ENCODE measurements at regions not wholly inside any gene's neighbourhood (a gene's known extent, or its start where the extent isn't known, plus 50 kb on each side); places are given as distances from the start of the nearest gene placed in this dataset.

DNA sequence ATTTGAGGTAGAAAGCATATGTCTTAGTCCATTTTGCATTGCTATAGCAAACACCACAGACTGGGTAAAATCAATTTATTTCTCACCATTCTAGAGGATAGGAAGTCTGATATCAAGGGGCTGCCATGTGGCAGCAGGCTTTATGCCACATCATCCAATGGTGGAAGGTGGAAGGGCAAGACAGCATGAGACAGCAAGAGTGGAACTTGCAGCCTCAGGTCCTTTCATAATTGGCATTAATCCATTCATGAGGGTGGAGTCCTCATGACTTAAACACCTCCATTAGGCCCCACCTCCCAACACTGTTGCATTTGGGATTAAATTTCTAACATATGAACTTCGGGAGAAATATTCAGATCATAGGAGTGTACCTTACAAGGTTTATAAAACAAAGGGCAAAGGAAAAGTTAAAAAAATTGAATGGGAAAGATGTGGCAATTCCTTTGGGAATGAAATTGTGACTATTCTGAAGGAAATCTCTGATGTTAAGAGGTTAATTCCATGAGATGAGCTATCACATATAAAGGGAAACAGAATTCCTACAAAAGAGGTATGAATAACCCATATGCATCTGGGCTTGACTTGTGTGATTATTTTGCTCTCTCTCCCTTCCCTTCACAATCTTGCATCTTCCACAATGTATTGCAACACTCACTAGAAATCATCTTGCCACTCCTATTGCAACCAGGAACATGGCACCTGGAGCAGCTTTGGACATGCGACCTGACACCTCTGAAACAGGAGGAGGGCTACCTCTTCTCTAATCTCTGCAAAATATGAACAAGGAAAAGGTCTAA, 507.8 kb downstream of the EPHA4 start:
- no peak for DNase-seq (ENCODE audit: low read depth)

DNA sequence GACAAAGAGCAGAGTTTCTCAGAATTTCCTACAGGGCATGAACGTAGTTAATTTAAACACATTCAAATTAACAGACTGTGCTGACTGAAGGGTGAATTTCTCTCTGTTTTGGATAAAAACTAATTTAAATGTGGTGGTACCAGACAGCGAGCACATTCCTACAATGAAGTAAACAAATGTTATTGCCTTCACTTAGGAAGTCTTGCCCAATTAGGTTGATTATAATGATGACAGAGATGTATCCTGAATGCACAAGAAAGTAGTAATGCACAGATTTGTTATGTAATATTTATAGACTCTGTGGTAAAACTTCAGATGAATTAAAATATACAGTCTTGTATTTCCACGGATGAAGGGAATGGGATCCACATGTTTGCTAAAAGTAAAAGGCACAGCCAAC, 507.2 kb downstream of the EPHA4 start:
- DNase-seq (ENCODE audit: low read depth), result no peak

DNA sequence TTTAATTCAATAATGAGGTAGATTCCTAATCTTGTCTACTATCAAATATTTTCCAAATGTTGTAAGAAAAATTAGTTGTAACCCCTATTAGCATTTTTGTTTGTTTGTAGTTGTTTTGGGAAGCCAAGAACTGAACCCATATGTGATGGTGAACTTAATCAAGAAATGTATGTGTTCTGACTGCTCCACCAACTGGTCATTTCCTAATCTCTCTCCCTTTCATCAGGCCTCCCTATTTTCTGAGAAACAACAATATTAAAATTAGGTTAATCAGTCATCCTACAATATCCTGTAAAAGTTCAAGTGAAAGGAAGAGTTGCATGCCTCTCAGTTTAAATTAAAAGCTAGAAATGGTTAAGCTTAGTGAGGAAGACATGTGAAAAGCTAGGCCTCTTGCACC, 504.0 kb downstream of the EPHA4 start:
- no peak for DNase-seq (ENCODE audit: low read depth)

DNA sequence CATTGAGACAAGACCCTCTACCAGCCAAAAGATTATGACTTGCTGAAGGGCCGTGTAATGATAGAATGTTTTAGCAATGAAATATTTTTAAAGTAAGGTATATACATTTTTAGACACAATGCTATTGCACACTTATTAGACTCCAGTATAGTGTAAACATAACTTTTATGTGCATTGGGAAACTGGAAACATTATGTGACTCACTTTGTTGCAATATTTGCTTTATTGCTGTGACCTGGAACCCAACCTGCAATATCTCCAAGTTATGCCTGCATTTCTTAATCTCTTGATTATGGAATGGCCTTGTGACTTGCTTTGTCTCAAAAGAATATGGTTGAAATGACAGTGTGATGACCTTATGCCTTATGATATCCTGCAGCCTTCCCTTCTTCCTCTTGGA, 502.0 kb downstream of the EPHA4 start:
- no peak for DNase-seq (ENCODE audit: low read depth)

DNA sequence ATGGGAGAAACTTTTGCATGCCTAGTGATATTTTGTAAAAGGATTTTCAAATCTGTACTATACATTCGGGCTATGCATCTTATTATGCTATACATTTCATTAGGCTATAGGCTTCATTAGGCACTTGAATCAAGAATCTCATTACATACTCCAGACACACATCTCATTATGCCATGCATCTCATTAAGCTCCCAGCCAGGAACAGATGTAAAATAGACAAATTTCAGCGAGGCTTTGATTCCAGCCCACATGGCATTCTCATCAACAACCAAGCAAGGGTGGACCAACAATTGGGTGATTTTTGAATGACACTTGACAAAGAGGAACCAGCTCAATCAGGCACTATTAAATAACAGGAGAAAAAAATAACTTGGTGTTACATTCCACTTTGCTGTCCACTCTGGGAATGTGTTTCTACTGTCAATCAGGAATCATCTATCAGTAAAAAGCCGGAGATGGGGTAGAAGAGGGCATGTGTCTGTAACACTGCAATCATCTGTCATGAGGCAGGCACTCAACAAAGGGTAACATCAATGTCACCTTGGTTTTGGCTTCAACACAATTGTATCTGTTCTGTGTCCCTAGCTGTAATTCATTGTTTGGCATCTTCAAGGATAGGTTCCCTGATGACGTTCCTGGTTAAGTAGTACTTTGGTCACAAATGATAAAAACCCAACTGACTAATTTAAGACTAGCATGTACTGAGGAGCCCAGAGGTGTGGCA, 498.6 kb downstream of the EPHA4 start:
- DNase-seq (ENCODE audit: low read depth), result no peak

DNA sequence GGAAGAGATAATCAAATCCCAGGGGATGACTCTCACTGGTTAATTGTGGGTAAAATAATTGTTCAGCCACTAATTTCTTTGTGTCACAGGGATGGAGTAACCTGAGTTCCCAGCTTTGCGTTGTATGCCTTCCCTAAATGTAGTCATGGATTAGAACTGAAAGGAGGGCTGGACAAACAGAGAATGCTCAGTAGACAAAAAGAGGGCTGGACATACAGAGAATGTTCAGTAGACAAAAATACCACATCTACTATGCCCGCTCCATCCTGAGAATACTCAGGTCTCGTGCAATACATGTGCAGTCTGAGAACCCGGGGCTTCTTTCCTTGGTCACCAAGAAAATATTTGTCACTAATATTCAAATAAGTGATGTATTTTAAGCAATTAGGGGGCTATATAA, 497.9 kb downstream of the EPHA4 start:
- no peak for DNase-seq (ENCODE audit: low read depth)

DNA sequence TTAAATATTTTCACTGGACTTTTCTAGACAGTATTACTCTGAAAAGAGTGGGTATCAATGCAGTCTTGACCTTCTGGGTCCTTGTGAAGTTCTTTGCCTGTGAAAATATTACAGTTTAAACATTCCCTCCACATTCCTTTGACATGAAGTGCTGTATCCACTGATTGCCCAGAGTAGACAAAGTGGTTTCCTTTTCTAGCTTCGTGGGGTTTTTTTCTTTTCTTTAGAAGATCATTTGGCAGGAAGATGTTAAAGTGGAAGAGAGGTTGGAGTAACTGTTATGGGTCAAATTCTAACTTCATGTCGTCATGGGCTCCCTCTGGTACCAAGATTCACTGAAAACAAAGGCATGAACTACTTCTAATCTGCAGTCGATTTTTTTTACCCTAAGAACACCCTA, 496.9 kb downstream of the EPHA4 start:
- peak; percentile 60 for DNase-seq (ENCODE audit: low read depth)

DNA sequence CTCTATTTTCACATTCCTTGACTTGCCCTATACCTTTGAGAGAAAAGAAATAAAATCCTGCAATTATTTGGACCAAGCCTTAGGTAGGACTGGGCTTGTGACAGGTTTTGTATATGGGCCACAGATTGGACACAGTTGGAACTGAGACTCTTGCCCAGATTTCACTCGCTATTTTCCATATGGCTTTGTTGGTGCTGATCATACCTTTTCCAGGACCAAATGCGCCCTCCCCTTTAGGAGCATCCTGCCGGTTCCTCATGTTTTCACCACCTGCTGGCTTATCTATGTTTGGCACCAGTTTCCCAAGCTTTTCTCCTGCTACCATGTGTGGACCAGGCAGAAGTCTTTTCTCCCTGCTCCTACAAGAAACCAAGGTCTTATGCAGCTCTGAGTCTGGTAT, 494.9 kb downstream of the EPHA4 start:
- DNase-seq (ENCODE audit: low read depth), result no peak

DNA sequence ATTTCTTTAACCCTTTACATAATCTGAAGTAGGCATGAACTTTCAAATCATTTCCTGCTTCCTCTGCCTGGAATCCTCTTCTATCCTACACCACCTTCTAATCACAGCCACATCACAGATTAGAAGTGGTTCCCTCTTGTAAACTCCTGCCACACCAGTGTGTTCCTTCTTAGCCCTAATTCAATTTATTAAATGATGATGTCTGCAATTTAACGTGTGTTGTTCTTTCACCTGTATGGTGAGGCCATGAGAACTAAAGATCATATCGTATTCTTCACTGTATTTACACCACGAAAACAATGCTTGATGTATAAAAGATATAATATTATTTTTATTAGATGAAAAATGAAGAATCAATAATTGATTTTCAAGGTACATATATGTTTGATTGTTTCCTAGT, 494.3 kb downstream of the EPHA4 start:
- DNase-seq (ENCODE audit: low read depth), result no peak

DNA sequence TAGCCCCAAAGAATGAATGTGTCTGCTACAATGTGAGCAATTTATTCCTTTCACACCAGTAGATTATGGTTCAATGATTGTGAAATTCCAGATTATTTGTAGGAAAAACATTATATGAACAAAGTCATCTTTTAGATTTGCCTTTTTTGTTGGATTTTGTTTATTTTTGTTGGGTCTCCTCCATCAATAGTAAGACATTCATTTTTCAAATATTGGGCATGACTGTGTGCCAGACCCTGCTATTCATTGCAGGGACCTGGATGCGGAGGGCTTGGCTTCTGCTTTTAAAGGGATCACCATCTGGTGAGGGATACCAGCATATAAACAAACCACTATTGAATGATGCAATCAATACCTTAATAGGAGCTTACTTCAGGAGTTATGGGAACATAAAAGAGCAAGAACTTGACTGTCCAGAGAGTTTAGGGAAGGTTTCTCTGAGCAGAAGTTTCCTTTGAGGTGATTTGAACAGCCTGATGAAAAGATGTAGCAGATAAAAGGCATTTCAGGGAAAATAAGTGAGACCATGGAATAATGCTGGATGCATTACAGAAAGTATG, 486.7 kb downstream of the EPHA4 start:
- no peak for DNase-seq (ENCODE audit: low read depth)

DNA sequence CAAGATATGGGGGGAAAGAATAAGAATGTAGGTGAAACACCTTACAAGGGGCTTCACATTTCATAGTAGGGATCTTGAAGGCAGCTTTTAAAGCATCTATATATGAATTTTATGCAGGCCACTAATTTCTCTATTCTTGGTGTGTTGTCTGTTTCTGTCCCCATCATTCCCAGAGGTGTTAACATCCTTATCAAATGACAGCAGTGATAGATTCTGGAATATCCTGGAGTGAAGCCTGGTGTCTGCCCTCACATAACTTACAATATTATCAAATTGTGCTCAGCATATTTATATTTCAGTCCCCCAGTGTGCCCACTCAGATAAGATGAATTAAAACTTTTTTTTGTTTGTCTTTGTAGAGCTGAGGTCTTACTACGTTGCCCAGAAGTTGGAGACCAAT, 486.2 kb downstream of the EPHA4 start:
- DNase-seq (ENCODE audit: low read depth), result no peak

DNA sequence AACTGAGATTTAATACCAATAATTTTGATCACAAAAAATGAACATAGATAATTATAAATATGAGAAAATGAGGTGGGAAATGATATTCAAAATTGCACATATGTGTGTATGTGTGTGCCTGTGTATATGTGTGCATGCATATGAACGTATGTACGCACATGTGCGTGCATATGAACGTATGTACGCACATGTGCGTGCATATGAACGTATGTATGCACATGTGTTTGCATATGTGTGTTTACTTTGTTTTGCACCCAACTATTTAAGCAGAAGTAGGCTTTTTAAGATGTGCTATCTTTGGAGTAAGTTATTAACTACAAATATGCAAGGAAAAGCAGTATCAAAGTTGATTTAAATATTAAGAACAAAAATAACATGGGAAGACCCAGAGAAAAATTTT, 484.3 kb downstream of the EPHA4 start:
- DNase-seq (ENCODE audit: low read depth), result no peak

DNA sequence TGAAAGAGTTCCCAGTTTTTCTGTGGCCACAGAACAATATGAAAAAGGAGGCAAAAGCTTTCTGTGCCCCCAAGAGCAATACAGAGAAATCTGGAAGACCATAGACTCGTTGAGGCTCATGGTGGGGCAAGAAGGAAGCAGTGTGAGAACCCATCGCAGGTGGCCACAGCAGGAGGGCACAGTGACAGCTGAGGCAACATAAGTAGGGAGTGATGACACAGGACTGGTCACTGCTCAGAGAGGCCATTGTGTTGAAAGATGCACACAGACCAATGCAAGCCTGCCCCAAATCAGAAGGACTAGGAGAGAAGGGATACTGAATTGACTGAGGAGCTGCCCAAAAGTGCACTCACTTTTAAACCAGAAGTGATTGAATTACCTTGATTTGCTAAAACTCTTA, 483.6 kb downstream of the EPHA4 start:
- DNase-seq (ENCODE audit: low read depth), result no peak

DNA sequence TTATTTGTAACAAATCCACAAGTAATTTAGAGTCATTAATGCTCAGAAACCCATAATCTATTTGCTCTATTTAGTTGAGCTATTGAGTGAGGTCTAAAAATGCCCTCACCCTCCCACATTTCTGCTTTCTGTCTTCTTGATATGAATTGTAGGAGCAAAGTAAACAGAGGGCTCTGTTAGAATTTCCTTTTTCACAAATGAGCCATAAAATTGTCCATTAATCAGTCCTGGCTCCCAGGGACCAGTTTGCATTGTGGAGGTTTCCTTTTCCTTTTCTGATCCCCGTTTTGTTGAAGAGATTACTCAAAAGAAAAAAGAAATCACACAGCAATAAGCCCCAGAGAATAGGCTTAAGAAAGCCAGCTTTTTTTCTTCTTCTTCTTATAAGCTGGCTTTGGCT, 476.7 kb downstream of the EPHA4 start:
- DNase-seq (ENCODE audit: low read depth), result no peak

DNA sequence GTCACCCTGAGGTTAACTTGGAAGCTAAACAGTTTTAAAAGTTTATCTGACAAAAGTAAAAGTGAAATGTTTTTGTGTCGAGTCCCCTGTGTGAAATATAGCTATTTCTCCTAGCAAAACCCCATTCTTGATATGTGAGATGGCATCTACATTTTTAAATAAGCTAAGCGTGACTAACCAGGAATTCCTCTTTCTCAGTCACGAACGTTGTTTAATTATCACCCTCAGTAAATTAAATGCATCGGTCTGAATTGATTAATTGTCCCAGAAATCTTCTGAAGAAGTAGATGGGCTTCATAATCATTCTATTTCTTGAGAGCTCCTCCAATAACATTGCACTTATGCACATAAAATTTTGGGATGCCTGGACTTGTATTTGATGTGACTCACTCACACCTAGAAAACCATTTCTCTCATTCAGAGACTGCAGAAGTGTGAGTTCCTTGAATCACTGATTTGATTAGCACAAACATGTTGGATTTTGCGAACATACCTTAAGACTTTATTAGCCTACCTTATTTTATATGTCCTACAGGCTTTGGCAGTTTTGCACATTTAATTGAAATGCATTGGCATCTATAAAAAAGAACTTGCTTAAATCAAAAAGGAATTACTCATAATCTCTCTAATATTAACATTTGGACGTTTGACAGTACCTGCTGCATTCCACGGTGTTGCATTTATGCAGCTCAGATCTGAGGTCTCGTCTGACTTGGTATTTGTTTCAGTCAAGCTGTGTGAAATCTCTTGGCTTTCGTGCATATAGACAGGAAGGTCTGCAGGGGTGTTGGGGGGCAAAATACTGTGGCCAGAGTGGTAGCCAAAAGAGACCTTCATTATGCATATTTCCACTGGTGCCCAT, 475.2 kb downstream of the EPHA4 start:
- DNase-seq (ENCODE audit: low read depth), result peak; percentile 30

DNA sequence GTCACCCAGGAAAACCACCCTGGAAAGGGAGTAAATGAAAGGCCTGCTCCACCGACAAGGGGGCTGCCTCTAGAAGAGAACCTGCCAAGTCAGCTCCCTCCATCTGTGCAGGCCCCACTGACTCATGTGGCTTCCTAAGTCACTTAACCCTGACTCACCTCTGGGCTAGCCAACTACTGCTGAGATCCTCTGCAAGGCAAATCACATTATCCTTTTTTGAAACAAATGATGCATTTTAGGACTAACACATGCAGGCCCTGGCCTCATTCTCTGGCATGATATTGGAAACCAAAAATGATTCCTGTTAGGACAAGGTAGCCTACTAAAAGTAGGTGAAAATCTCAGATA, 474.6 kb downstream of the EPHA4 start:
- peak; percentile 73 for DNase-seq (ENCODE audit: low read depth)

DNA sequence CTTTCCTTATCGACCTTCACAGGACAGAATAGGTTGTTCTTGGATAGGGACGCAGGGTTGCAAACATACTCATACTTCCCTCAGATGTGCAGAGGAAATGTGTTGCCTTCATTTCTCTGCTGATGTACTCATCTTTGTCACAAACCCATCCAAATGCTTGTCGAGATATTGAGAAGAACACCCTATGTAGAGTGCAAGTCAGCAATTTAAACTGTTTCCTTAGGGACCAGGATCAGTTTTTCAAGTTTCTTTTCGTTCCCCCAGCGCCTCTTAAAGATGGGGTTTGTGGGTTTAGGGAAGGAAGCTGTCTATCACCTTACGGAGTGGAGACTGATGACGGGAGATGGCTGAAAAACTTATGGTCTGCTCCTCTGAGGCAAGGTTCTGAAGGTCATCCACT, 474.2 kb downstream of the EPHA4 start:
- DNase-seq (ENCODE audit: low read depth), result no peak

DNA sequence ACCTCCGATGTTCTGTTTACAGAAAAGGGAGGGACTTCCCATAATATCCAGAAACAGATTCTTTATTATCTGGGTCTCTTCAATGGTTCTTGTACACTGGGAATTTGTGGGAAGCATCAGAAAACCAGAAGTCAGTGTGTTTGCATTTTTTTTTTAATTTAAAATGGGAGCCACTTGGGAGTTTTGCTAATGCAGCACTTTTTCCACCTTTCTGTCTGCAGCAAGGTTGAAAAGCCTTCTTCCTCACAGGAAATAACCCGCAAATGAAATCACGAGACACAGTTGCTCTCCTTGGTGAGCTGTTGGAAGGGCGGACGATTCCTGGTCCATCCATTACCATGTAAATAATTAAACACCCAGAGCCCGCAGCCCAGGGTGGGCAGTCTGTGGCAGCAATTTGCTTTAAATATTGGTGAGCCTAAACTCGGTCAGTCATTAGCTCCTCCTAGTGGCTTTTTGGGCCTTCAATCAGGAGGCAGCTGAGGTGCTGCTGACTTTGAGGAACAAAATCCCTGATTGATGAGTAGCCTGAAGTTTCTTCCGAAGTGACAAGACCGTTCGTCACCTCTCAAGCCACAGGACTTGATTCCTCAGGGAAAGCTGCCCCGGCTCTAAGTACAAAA, 471.5 kb downstream of the EPHA4 start:
- DNase-seq (ENCODE audit: low read depth), result no peak

DNA sequence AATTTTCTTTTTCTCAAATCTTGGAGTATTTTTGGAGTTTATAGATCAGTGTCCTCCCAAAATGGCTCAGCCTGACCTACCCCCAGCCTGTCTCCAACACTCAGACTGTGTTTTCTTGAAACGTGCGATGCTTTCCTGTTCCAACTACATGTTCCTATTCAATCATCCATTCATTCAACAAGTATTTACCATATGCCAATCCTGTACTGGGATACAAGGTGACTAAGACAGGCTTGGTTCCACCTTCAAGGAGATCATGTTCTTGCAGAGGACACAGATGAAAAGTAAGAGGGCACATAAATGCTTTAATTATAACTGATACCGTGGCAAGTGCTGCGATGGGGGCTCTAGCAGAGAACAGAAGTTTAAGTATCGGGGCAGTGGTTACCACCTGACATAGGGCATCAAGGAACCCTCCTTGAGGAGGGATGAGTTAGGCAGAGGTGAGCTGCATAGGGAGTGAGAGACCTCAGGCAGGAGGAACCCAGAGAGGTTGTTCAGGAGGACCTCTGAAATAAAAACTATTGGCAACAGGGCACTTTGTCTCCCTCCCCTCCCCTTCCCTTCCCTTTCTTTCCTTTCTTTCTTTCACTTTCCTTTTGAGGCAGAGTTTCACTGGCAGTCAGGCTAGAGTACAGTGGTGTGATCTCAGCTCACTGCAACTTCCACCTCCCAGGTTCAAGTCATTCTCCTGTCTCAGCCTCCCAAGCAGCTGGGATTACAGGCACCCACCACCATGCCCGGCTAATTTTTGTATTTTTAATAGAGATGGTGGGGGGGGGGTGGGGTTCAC, 469.0 kb downstream of the EPHA4 start:
- DNase-seq (ENCODE audit: low read depth), result no peak

DNA sequence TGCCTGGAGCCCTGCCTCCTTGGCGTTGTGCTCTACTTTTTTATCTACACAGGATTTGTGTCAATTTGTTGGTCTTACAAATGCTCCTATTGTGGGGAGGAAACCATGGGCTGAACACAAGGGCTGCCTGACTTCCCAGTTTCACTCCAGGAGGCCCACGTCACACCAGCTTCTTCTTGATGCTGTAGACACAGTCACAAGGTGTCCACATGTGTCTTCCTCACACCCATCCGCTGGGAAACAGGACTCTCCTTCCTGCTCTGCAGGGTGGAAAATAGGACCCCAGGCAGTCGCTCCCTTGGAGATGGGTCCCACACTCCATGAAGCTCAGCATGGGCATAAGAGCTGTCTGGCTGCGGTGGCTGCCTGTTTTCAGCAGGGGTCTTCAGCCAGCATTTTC, 468.2 kb downstream of the EPHA4 start:
- no peak for DNase-seq (ENCODE audit: low read depth)

DNA sequence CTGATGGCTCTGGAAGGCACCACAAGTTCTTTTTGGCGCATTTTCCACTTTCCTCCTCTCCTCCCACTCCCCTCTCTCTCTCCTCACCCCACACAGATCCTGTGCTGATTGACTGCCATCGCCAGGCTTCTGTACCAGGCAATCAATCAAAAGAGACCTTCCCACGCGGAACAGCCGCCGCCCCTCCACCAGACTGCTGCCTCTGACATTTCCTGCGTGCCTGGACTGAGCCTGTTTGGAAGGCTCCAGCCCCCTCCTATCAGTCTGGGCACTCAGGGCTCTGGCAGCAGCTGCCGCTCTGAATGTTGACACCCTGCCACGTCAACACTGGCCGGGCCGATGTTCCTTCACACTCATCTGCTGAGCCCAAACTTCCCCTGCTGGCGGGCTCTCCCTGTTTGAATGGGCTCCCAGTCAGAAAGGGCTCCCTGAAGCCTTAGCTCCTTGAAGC, 467.7 kb downstream of the EPHA4 start:
- DNase-seq (ENCODE audit: low read depth), result no peak
